ENCODE measurements at regions not wholly inside any gene's neighbourhood (a gene's known extent, or its start where the extent isn't known, plus 50 kb on each side); places are given as distances from the start of the nearest gene placed in this dataset.
"Not testable (repeated sequence)": the region's sequence is repeated elsewhere in the genome, so short reads cannot be mapped to it uniquely, and the experiment has no call there.

DNA sequence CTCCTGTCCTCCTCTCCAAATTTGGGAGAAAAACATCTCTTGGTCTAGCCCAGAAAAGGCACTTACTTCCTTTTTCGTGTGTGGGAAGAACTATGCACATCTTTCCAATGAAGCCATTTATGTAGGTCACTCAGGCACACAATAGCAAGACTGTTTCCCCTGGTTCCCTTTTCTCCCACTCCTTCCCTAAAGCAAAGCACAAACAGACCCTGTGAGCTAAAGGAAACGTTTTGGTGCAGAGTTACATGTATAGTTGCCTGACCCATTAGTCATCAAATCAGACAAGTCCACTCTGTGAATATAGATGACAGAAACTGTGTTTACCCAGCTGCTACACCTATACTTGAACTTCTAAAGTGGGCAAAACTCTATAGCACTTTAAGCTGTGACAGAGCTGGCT, 474.6 kb downstream of the COL12A1 start:
- H3K4me1 ChIP-seq (ENCODE audit: control insufficient read depth in 2 of 2, insufficient read depth in 2 of 2, low read length in 1 of 2) = no peaks in the 10 kb centered on the region
- WGBS, 2 donors = 21 to 32% methylated on average over 2 of the region's 2 CpGs
- no peak overlapping the region for H3K4me3 ChIP-seq (ENCODE audit: low read depth in 1 of 2, low read length in 2 of 2)
- H3K9me3 ChIP-seq (ENCODE audit: control insufficient read depth in 2 of 2, insufficient read depth in 1 of 2, low read depth in 1 of 2, low read length in 1 of 2) = no peaks in the 10 kb centered on the region
- H3K27ac ChIP-seq (ENCODE audit: low read depth in 2 of 2, low read length in 1 of 2) = no peak overlapping the region
- no peaks in the 10 kb centered on the region for H3K27me3 ChIP-seq (ENCODE audit: control insufficient read depth in 1 of 2, insufficient read depth in 2 of 2, low read length in 2 of 2)
- H3K36me3 ChIP-seq (ENCODE audit: control insufficient read depth in 2 of 2, insufficient read depth in 2 of 2, low read length in 1 of 2) = no peaks in the 10 kb centered on the region

DNA sequence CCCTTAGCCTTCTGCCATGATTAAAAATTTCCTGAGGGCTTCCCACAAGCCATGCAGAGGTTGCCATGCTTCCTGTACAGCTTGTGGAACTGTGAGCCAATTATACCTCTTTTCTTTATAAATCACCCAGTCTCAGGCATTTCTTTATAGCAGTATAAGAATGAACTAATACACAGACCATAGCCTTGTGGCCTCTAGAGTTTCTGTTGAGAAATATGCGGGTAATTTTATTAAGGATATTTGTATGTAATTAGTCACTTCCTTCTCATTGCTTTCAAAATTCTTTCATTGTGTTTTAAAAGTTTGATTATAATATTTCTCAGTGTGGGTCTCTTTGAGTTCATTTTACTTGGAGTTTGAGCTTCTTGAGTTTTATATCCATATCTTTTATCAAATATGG, 484.9 kb downstream of the COL12A1 start:
- H3K27ac ChIP-seq (ENCODE audit: low read depth in 2 of 2, low read length in 1 of 2) = no peak overlapping the region
- no peaks in the 10 kb centered on the region for H3K36me3 ChIP-seq (ENCODE audit: control insufficient read depth in 2 of 2, insufficient read depth in 2 of 2, low read length in 1 of 2)
- no peaks in the 10 kb centered on the region for H3K9me3 ChIP-seq (ENCODE audit: control insufficient read depth in 2 of 2, insufficient read depth in 1 of 2, low read depth in 1 of 2, low read length in 1 of 2)
- 90 to 91% methylated on average over 1 of the region's 1 CpG for WGBS, 2 donors
- H3K4me1 ChIP-seq (ENCODE audit: control insufficient read depth in 2 of 2, insufficient read depth in 2 of 2, low read length in 1 of 2) = no peaks in the 10 kb centered on the region
- H3K4me3 ChIP-seq (ENCODE audit: low read depth in 1 of 2, low read length in 2 of 2) = no peak overlapping the region
- H3K27me3 ChIP-seq (ENCODE audit: control insufficient read depth in 1 of 2, insufficient read depth in 2 of 2, low read length in 2 of 2) = no peaks in the 10 kb centered on the region

DNA sequence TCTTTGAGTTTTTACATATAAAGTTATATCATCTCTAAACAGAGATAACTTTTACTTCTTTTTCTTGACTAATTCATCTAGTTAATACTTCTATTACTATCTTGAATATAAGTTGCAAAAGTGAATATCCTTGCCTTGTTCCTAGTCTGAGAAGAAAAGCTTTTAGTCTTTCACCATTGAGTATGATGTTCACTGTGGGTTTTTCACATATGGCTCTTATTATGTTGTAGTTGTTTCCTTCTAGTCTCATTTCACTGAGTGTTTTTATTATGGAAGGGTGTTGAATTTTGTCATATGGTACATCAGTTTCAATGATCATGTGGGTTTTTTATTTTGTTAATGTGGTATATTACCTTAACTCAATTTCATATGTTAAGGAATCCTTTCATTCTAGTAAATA, 488.3 kb downstream of the COL12A1 start:
- H3K9me3 ChIP-seq (ENCODE audit: control insufficient read depth in 2 of 2, insufficient read depth in 1 of 2, low read depth in 1 of 2, low read length in 1 of 2) = no peaks in the 10 kb centered on the region
- H3K4me3 ChIP-seq (ENCODE audit: low read depth in 1 of 2, low read length in 2 of 2) = no peak overlapping the region

DNA sequence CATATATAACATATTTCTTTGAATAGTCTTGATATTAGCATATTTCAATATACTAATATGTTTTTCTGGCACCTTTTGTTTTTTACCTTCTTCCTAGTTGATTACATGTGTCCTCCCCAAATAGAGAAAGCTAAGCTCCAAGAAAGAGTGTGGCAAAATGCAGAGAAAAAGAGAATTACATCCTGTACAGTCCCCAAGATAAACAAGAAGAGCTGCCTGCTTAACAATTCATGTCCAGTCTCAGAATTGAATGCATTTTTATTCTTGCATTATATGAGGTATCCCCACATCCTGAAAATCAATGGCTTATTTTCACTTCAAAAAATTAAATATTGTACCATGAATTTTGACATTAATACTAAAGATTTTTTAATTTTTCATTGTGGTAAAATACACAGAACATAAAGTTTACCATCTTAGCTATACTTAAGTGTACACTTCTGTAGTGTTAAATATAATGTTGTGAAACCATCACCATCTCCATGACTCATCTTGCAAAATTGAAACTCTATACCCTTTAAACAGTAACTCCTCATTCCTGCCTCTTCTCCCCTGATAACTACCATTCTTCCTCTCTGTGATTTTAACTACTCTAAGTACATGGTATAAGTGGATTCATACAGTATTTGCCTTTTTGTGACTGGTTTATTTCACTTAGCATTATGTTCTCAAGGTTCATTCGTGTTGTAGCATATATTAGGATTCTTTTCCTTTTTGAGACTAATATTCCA, 490.3 kb downstream of the COL12A1 start:
- Histone ChIP-seq H3K27ac (ENCODE audit: low read depth in 2 of 2, low read length in 1 of 2) (no peak overlapping the region), H3K27me3 (ENCODE audit: control insufficient read depth in 1 of 2, insufficient read depth in 2 of 2, low read length in 2 of 2) (no peaks in the 10 kb centered on the region), H3K4me1 (ENCODE audit: control insufficient read depth in 2 of 2, insufficient read depth in 2 of 2, low read length in 1 of 2) (no peaks in the 10 kb centered on the region), H3K36me3 (ENCODE audit: control insufficient read depth in 2 of 2, insufficient read depth in 2 of 2, low read length in 1 of 2) (no peaks in the 10 kb centered on the region), H3K4me3 (ENCODE audit: low read depth in 1 of 2, low read length in 2 of 2) (no peak overlapping the region), H3K9me3 (ENCODE audit: control insufficient read depth in 2 of 2, insufficient read depth in 1 of 2, low read depth in 1 of 2, low read length in 1 of 2) (no peaks in the 10 kb centered on the region)
- 55 to 78% methylated on average over 1 of the region's 1 CpG for WGBS, 2 donors

More for the DNA sequence above, 488.3 kb downstream of the COL12A1 start:
- Histone ChIP-seq H3K36me3 (ENCODE audit: control insufficient read depth in 2 of 2, insufficient read depth in 2 of 2, low read length in 1 of 2) (no peaks in the 10 kb centered on the region), H3K4me1 (ENCODE audit: control insufficient read depth in 2 of 2, insufficient read depth in 2 of 2, low read length in 1 of 2) (no peaks in the 10 kb centered on the region), H3K27me3 (ENCODE audit: control insufficient read depth in 1 of 2, insufficient read depth in 2 of 2, low read length in 2 of 2) (no peaks in the 10 kb centered on the region), H3K27ac (ENCODE audit: low read depth in 2 of 2, low read length in 1 of 2) (no peak overlapping the region)

DNA sequence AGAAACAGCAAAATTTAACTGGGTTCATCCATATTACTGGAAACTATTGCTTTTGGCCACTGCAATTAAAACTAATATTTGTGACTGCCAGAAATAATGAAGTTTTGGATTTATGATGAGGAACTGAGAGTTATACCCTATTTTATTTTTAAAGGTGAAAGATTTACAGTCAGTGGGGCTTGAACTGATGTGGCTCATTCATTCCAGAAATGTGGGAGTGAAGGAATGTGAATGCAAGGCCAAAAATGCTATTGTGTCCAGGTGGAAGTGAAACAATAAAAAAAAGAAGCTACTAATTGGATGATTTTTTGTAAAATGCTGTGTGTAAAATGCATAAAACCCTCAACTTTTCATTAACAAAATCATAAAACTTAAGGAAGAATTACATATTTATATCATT, 491.9 kb downstream of the COL12A1 start:
- Histone ChIP-seq H3K27me3 (ENCODE audit: control insufficient read depth in 1 of 2, insufficient read depth in 2 of 2, low read length in 2 of 2) (no peaks in the 10 kb centered on the region), H3K4me3 (ENCODE audit: low read depth in 1 of 2, low read length in 2 of 2) (no peak overlapping the region), H3K4me1 (ENCODE audit: control insufficient read depth in 2 of 2, insufficient read depth in 2 of 2, low read length in 1 of 2) (no peaks in the 10 kb centered on the region), H3K27ac (ENCODE audit: low read depth in 2 of 2, low read length in 1 of 2) (no peak overlapping the region), H3K9me3 (ENCODE audit: control insufficient read depth in 2 of 2, insufficient read depth in 1 of 2, low read depth in 1 of 2, low read length in 1 of 2) (no peaks in the 10 kb centered on the region), H3K36me3 (ENCODE audit: control insufficient read depth in 2 of 2, insufficient read depth in 2 of 2, low read length in 1 of 2) (no peaks in the 10 kb centered on the region)

DNA sequence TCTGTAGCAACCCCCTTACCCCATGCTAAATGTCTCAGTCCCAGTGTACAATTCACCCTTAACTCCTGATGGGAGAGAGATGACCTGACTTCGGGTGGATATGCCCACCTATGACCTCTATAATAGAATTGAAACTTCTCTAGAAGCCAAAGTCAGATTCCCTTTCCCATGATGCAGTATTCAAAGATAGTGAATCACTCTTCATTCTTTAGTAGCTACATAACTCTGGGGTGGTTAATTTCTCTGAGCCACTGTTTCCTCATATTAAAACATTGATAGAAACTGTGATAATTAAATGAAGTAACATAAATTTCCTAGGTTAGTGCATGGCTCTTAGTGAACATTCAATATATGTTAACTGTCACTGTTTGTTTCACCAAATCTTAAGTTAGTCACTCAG, 500.4 kb downstream of the COL12A1 start:
- Histone ChIP-seq H3K36me3 (ENCODE audit: control insufficient read depth in 2 of 2, insufficient read depth in 2 of 2, low read length in 1 of 2) (no peaks in the 10 kb centered on the region), H3K27me3 (ENCODE audit: control insufficient read depth in 1 of 2, insufficient read depth in 2 of 2, low read length in 2 of 2) (no peaks in the 10 kb centered on the region), H3K4me3 (ENCODE audit: low read depth in 1 of 2, low read length in 2 of 2) (no peak overlapping the region), H3K4me1 (ENCODE audit: control insufficient read depth in 2 of 2, insufficient read depth in 2 of 2, low read length in 1 of 2) (no peaks in the 10 kb centered on the region), H3K27ac (ENCODE audit: low read depth in 2 of 2, low read length in 1 of 2) (no peak overlapping the region), H3K9me3 (ENCODE audit: control insufficient read depth in 2 of 2, insufficient read depth in 1 of 2, low read depth in 1 of 2, low read length in 1 of 2) (no peaks in the 10 kb centered on the region)
- 48 to 60% methylated on average over 1 of the region's 1 CpG for WGBS, 2 donors

DNA sequence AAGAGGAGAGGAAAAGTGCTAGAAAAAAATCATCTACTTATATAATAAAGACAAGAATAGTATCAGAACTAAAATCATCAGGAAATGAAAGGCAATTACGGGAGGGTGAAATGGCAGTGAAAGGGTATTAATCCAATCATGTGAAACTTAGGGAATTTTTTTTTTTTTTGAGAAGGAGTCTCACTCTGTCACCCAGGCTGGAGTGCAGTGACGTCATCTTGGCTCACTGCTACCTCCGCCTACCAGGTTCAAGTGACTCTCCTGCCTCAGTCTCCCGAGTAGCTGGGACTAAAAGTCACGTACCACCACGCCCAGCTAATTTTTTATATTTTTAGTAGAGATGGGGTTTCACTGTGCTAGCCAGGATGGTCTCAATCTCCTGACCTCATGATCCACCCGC, 501.3 kb downstream of the COL12A1 start:
- WGBS, 2 donors = 88 to 91% methylated on average over 7 of the region's 7 CpGs

DNA sequence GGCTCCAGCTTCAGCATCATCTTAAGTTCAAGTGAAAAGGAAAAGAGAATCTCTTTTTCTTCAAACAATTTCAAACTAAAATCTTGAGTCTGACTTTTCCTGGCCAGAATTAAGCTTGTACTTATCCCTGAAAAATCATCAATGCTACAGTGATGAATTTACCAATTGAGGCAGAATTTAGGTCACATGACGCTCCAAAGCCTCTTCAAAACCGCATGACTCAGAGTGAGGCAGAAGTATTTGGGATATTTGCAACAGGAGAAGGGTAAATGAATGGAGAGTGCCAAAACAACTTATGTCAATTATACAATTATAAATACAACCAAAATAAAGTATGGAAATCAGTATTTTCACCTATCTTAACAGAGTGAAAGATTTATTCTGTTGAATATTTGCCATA, 515.5 kb downstream of the COL12A1 start:
- WGBS, 2 donors = 82 to 84% methylated on average over 2 of the region's 2 CpGs
- H3K9me3 ChIP-seq (ENCODE audit: control insufficient read depth in 2 of 2, insufficient read depth in 1 of 2, low read depth in 1 of 2, low read length in 1 of 2) = no peaks in the 10 kb centered on the region
- no peaks in the 10 kb centered on the region for H3K36me3 ChIP-seq (ENCODE audit: control insufficient read depth in 2 of 2, insufficient read depth in 2 of 2, low read length in 1 of 2)
- H3K4me3 ChIP-seq (ENCODE audit: low read depth in 1 of 2, low read length in 2 of 2) = no peak overlapping the region
- no peaks in the 10 kb centered on the region for H3K4me1 ChIP-seq (ENCODE audit: control insufficient read depth in 2 of 2, insufficient read depth in 2 of 2, low read length in 1 of 2)
- H3K27ac ChIP-seq (ENCODE audit: low read depth in 2 of 2, low read length in 1 of 2) = no peak overlapping the region
- no peaks in the 10 kb centered on the region for H3K27me3 ChIP-seq (ENCODE audit: control insufficient read depth in 1 of 2, insufficient read depth in 2 of 2, low read length in 2 of 2)

More for the DNA sequence above, 501.3 kb downstream of the COL12A1 start:
- H3K27ac ChIP-seq (ENCODE audit: low read depth in 2 of 2, low read length in 1 of 2); H3K4me3 ChIP-seq (ENCODE audit: low read depth in 1 of 2, low read length in 2 of 2); H3K4me1 ChIP-seq (ENCODE audit: control insufficient read depth in 2 of 2, insufficient read depth in 2 of 2, low read length in 1 of 2); H3K27me3 ChIP-seq (ENCODE audit: control insufficient read depth in 1 of 2, insufficient read depth in 2 of 2, low read length in 2 of 2); H3K9me3 ChIP-seq (ENCODE audit: control insufficient read depth in 2 of 2, insufficient read depth in 1 of 2, low read depth in 1 of 2, low read length in 1 of 2); H3K36me3 ChIP-seq (ENCODE audit: control insufficient read depth in 2 of 2, insufficient read depth in 2 of 2, low read length in 1 of 2): not testable (repeated sequence)

DNA sequence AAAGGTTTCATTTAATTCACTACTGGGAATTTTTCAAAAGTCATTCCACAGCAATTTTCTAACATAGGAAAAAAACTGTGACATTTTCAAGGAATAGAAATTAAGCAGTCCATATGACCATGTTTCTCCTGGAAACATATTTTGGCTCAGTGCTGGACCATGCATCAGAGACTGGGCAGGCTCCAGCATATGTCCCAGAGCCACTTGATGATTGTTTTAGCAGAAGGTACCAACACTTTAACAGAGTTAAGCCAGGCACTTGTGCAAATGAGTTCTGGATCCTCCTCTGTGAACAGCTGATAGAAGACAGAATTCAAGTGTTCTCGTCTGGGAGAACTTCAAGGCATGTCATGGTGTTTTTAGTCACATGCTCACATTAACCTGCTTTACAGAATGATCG, 516.3 kb downstream of the COL12A1 start:
- Histone ChIP-seq H3K36me3 (ENCODE audit: control insufficient read depth in 2 of 2, insufficient read depth in 2 of 2, low read length in 1 of 2) (no peaks in the 10 kb centered on the region), H3K9me3 (ENCODE audit: control insufficient read depth in 2 of 2, insufficient read depth in 1 of 2, low read depth in 1 of 2, low read length in 1 of 2) (no peaks in the 10 kb centered on the region), H3K27ac (ENCODE audit: low read depth in 2 of 2, low read length in 1 of 2) (no peak overlapping the region), H3K4me3 (ENCODE audit: low read depth in 1 of 2, low read length in 2 of 2) (no peak overlapping the region), H3K4me1 (ENCODE audit: control insufficient read depth in 2 of 2, insufficient read depth in 2 of 2, low read length in 1 of 2) (no peaks in the 10 kb centered on the region), H3K27me3 (ENCODE audit: control insufficient read depth in 1 of 2, insufficient read depth in 2 of 2, low read length in 2 of 2) (no peaks in the 10 kb centered on the region)
- WGBS, 2 donors = 73 to 81% methylated on average over 2 of the region's 2 CpGs

DNA sequence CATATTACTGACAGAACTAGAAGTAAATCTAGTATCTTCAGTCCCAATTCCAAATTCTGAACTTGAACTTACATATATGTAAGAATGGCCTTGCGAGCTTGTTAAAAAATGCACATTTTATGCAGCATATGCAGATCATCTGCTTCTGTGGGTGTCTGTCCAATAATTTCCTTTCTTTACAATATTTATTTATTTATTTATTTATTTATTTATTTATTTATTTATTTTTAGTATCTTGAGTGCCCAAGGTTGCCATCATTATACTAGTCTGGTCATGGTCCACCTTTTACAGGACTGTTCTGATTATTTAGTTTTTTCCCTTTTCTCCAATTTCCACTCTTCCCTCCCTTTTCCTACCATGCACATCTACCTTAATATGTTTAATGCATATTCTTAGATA, 528.4 kb downstream of the COL12A1 start:
- WGBS, 2 donors = 45 to 93% methylated on average over 1 of the region's 1 CpG
- no peak overlapping the region for H3K27ac ChIP-seq (ENCODE audit: low read depth in 2 of 2, low read length in 1 of 2)
- H3K4me1 ChIP-seq (ENCODE audit: control insufficient read depth in 2 of 2, insufficient read depth in 2 of 2, low read length in 1 of 2) = no peaks in the 10 kb centered on the region
- no peaks in the 10 kb centered on the region for H3K27me3 ChIP-seq (ENCODE audit: control insufficient read depth in 1 of 2, insufficient read depth in 2 of 2, low read length in 2 of 2)
- no peaks in the 10 kb centered on the region for H3K36me3 ChIP-seq (ENCODE audit: control insufficient read depth in 2 of 2, insufficient read depth in 2 of 2, low read length in 1 of 2)
- H3K4me3 ChIP-seq (ENCODE audit: low read depth in 1 of 2, low read length in 2 of 2) = no peak overlapping the region
- no peaks in the 10 kb centered on the region for H3K9me3 ChIP-seq (ENCODE audit: control insufficient read depth in 2 of 2, insufficient read depth in 1 of 2, low read depth in 1 of 2, low read length in 1 of 2)
